Neural cell (in vitro differentiated cells): ENCODE measurements at regions not wholly inside any gene's neighbourhood (a gene's known extent, or its start where the extent isn't known, plus 50 kb on each side); places are given as distances from the start of the nearest gene placed in this dataset.

Experiments
- H2AFZ ChIP-seq: fragments of 200-600, 300-800 bp; sonication (generic), shearing (Covaris generic); 2 replicates; pipeline ENCODE4 v1.6.0; 2014; ENCODE audit warnings: low read depth, mild to moderate bottlenecking, antibody characterized with exemption, low read length, moderate library complexity
- H3F3A ChIP-seq: fragments of 200-600 bp; shearing (Covaris generic); 2 replicates; pipeline ENCODE4 v1.6.1; 2016; ENCODE audit warnings: mild to moderate bottlenecking, moderate library complexity, mixed read lengths, antibody characterized with exemption, low read length; ENCODE audit not compliant: insufficient read depth, poor library complexity, severe bottlenecking
- H3K27ac ChIP-seq: fragments of 200-600, 300-800 bp; sonication (generic), shearing (Covaris generic); 2 replicates; pipeline ENCODE4 v1.5.1; 2014; ENCODE audit warnings: mild to moderate bottlenecking, low read length, moderate library complexity
- H3K27me3 ChIP-seq: fragments of 300-800, 200-600 bp; sonication (generic), shearing (Covaris generic); 2 replicates; pipeline ENCODE4 v1.6.0; 2014; ENCODE audit warnings: mild to moderate bottlenecking, low read depth, low read length, moderate library complexity; ENCODE audit not compliant: insufficient read depth
- H3K36me3 ChIP-seq: fragments of 300-800, 200-600 bp; sonication (generic), shearing (Covaris generic); 2 replicates; pipeline ENCODE4 v1.5.1; 2014; ENCODE audit warnings: mild to moderate bottlenecking, antibody characterized with exemption, low read length, moderate library complexity; ENCODE audit not compliant: insufficient read depth
- H3K4me2 ChIP-seq: fragments of 300-800, 200-600 bp; sonication (generic), shearing (Covaris generic); 2 replicates; pipeline ENCODE4 v1.6.0; 2014; ENCODE audit warnings: mild to moderate bottlenecking, low read length
- H3K4me3 ChIP-seq: fragments of 300-800, 200-600 bp; sonication (generic), shearing (Covaris generic); 2 replicates; pipeline ENCODE4 v1.5.1; 2014; ENCODE audit warnings: mild to moderate bottlenecking, low read length, moderate library complexity
- H3K79me2 ChIP-seq: fragments of 200-600 bp; shearing (Covaris generic); replicated peaks from 2 replicates; pipeline ENCODE4 v1.6.0; 2014; ENCODE audit warnings: mild to moderate bottlenecking, low read length, moderate library complexity; ENCODE audit not compliant: insufficient read depth
- H3K9ac ChIP-seq: fragments of 300-800, 200-600 bp; sonication (generic), shearing (Covaris generic); 2 replicates; pipeline ENCODE4 v1.6.1; 2016; ENCODE audit warnings: mild to moderate bottlenecking, low read length, mixed read lengths
- H3K9me2 ChIP-seq: fragments of 200-600 bp; shearing (Covaris generic); 2 replicates; pipeline ENCODE4 v1.6.1; 2016; ENCODE audit warnings: mild to moderate bottlenecking, low read length, mixed read lengths; ENCODE audit not compliant: insufficient read depth
- H3K9me3 ChIP-seq: fragments of 200-600, 300-800 bp; sonication (generic), shearing (Covaris generic); 2 replicates; pipeline ENCODE4 v1.6.1; 2016; ENCODE audit warnings: mild to moderate bottlenecking, mixed run types, low read length, moderate library complexity, mixed read lengths
- H4K20me1 ChIP-seq: fragments of 200-600 bp; shearing (Covaris generic); 2 replicates; pipeline ENCODE4 v1.6.1; 2016; ENCODE audit warnings: mild to moderate bottlenecking, mixed run types; ENCODE audit not compliant: insufficient read depth
- CTCF ChIP-seq: fragments of 450-650 bp; IDR thresholded peaks from 2 replicates; pipeline ENCODE4 v1.5.1; 2014; ENCODE audit warnings: antibody characterized with exemption, mild to moderate bottlenecking, moderate library complexity; ENCODE audit not compliant: poor library complexity, severe bottlenecking
- EP300 ChIP-seq: fragments of 450-650 bp; conservative IDR thresholded peaks from 2 replicates; pipeline ENCODE4 v1.6.1; 2014; ENCODE audit warnings: antibody characterized with exemption, mild to moderate bottlenecking, moderate library complexity; ENCODE audit not compliant: poor library complexity, severe bottlenecking
- EZH2 ChIP-seq: fragments of 200-600, 300-800 bp; shearing (Covaris generic), sonication (generic); IDR thresholded peaks from 2 replicates; pipeline ENCODE4 v1.6.1; 2014; ENCODE audit warnings: antibody characterized with exemption, low read length, borderline replicate concordance, mild to moderate bottlenecking; ENCODE audit not compliant: insufficient read depth, poor library complexity, severe bottlenecking
- MXI1 ChIP-seq: fragments of 450-650 bp; conservative IDR thresholded peaks from 2 replicates; pipeline ENCODE4 v1.6.1; 2014; ENCODE audit warnings: antibody characterized with exemption, mild to moderate bottlenecking; ENCODE audit not compliant: poor library complexity, severe bottlenecking
- POLR2AphosphoS5 ChIP-seq: IDR thresholded peaks from 2 replicates; pipeline ENCODE4 v1.6.1; 2012
- RAD21 ChIP-seq: fragments of 450-650 bp; conservative IDR thresholded peaks from 2 replicates; pipeline ENCODE4 v1.6.1; 2014; ENCODE audit warnings: antibody characterized with exemption, mild to moderate bottlenecking, moderate library complexity
- REST ChIP-seq: IDR thresholded peaks from 2 replicates; pipeline ENCODE4 v1.6.1; 2012; ENCODE audit warnings: borderline replicate concordance
- SMC3 ChIP-seq: fragments of 450-650 bp; conservative IDR thresholded peaks from 2 replicates; pipeline ENCODE4 v1.6.1; 2014; ENCODE audit warnings: antibody characterized with exemption, mild to moderate bottlenecking, moderate library complexity; ENCODE audit not compliant: poor library complexity
- TAF1 ChIP-seq: IDR thresholded peaks from 2 replicates; pipeline ENCODE4 v1.6.1; 2012; ENCODE audit warnings: low read depth

- no peaks in the 10 kb centered on the region for H3K27me3 ChIP-seq
- no peak overlapping the region for H2AFZ ChIP-seq
- no peak overlapping the region for H3K4me3 ChIP-seq
- no peaks in the 10 kb centered on the region for H3K36me3 ChIP-seq
- H3K27ac ChIP-seq = no peak overlapping the region
- H3K9ac ChIP-seq = no peak overlapping the region
- H3K4me2 ChIP-seq = no peak overlapping the region
- H3K79me2 ChIP-seq = no peaks in the 10 kb centered on the region
- H3K9me3 ChIP-seq = peaks cover 3% of the 10 kb centered on the region
- H3F3A ChIP-seq = no peaks in the 10 kb centered on the region
- no peak for TF ChIP-seq POLR2AphosphoS5
- no peak for TF ChIP-seq MXI1
- TF ChIP-seq CTCF = no peak
- TF ChIP-seq EZH2 = no peak
- TF ChIP-seq TAF1 = no peak
- no peak for TF ChIP-seq RAD21
- TF ChIP-seq SMC3 = no peak
- TF ChIP-seq EP300 = no peak
- no peak for TF ChIP-seq REST
- no peaks in the 10 kb centered on the region for H4K20me1 ChIP-seq
- H3K9me2 ChIP-seq = no peaks in the 10 kb centered on the region
These were observed 115.5 kb downstream of the LEPR start for GRCh38 chr1:65535981-65536380.

GRCh38 chr1:65538086-65538485 lies 117.6 kb downstream of the LEPR start:
- no peak overlapping the region for H3K9ac ChIP-seq
- H3K79me2 ChIP-seq = no peaks in the 10 kb centered on the region
- H3K4me2 ChIP-seq = no peak overlapping the region
- H3K27me3 ChIP-seq = no peaks in the 10 kb centered on the region
- H3K27ac ChIP-seq = no peak overlapping the region
- TF ChIP-seq TAF1 = no peak
- no peak for TF ChIP-seq EZH2
- no peak for TF ChIP-seq REST
- TF ChIP-seq CTCF = no peak
- no peak for TF ChIP-seq EP300
- TF ChIP-seq RAD21 = no peak
- H2AFZ ChIP-seq = no peak overlapping the region
- H3K9me2 ChIP-seq = no peaks in the 10 kb centered on the region
- no peaks in the 10 kb centered on the region for H3K9me3 ChIP-seq
- no peak overlapping the region for H3K4me3 ChIP-seq
- no peaks in the 10 kb centered on the region for H3K36me3 ChIP-seq
- no peaks in the 10 kb centered on the region for H3F3A ChIP-seq
- H4K20me1 ChIP-seq = no peaks in the 10 kb centered on the region
